Endodermal cell (in vitro differentiated cells): ENCODE measurements at regions not wholly inside any gene's neighbourhood (a gene's known extent, or its start where the extent isn't known, plus 50 kb on each side); places are given as distances from the start of the nearest gene placed in this dataset.

Source experiments
- DNase-seq: peaks from one replicate; pipeline ENCODE4 v3.0.0-alpha.2; 2017
- H3K27ac ChIP-seq: 2 replicates; pipeline ENCODE4 v1.5.1; 2013; ENCODE audit warnings: mild to moderate bottlenecking, low read depth, low read length, moderate library complexity
- H3K27me3 ChIP-seq: 2 replicates; pipeline ENCODE4 v1.6.1; 2013; ENCODE audit warnings: mild to moderate bottlenecking, low read length, moderate library complexity; ENCODE audit not compliant: insufficient read depth, control insufficient read depth, poor library complexity, severe bottlenecking
- H3K36me3 ChIP-seq: 2 replicates; pipeline ENCODE4 v1.7.0; 2013; ENCODE audit warnings: mild to moderate bottlenecking, low read length, moderate library complexity; ENCODE audit not compliant: control insufficient read depth, insufficient read depth
- H3K4me1 ChIP-seq: one replicate; pipeline ENCODE4 v1.7.0; 2013; ENCODE audit warnings: low read length; ENCODE audit not compliant: control insufficient read depth, insufficient read depth
- H3K4me3 ChIP-seq: 2 replicates; pipeline ENCODE4 v1.5.1; 2013; ENCODE audit warnings: mild to moderate bottlenecking, low read length, moderate library complexity
- H3K9ac ChIP-seq: 2 replicates; pipeline ENCODE4 v1.6.1; 2013; ENCODE audit warnings: mild to moderate bottlenecking, low read length, moderate library complexity; ENCODE audit not compliant: poor library complexity, severe bottlenecking; ENCODE audit errors: extremely low read depth
- H3K9me3 ChIP-seq: 2 replicates; pipeline ENCODE4 v1.6.1; 2013; ENCODE audit warnings: mild to moderate bottlenecking, low read length, moderate library complexity; ENCODE audit not compliant: control insufficient read depth
- H3K27ac Mint-ChIP-seq: 2 replicates; pipeline ENCODE4 v1.8.0; 2020; ENCODE audit warnings: mixed read lengths
- H3K27me3 Mint-ChIP-seq: 2 replicates; pipeline ENCODE4 v1.8.0; 2021; ENCODE audit warnings: mild to moderate bottlenecking, mixed read lengths; ENCODE audit not compliant: insufficient read depth
- H3K36me3 Mint-ChIP-seq: 2 replicates; pipeline ENCODE4 v1.8.0; 2020; ENCODE audit warnings: low read depth, mixed read lengths
- H3K4me1 Mint-ChIP-seq: 2 replicates; pipeline ENCODE4 v1.8.0; 2020; ENCODE audit warnings: mixed read lengths
- H3K4me3 Mint-ChIP-seq: 2 replicates; pipeline ENCODE4 v1.8.0; 2020; ENCODE audit warnings: mild to moderate bottlenecking, moderate library complexity, mixed read lengths
- H3K9me3 Mint-ChIP-seq: 2 replicates; pipeline ENCODE4 v1.8.0; 2020; ENCODE audit warnings: mild to moderate bottlenecking, mixed read lengths
- CTCF ChIP-seq: fragments of 200-600 bp; sonication (generic); conservative IDR thresholded peaks from 2 replicates; pipeline ENCODE4 v1.5.0; 2021; ENCODE audit warnings: antibody characterized with exemption, mild to moderate bottlenecking
- WGBS, 2 experiments: methylation state at CpG; one replicate each; pipeline versions ENCODE4 v1.1.5 to v1.1.7; 2013; ENCODE audit warnings: missing lambda C conversion rate in 2 of 2, mixed read lengths in 1 of 2; ENCODE audit not compliant: insufficient coverage in 1 of 2, insufficient read length in 1 of 2; 5-methylcytosine and 5-hydroxymethylcytosine counted together

- no peak overlapping the region for H3K9ac ChIP-seq
- Mint-ChIP-seq H3K36me3 (no peaks in the 10 kb centered on the region), H3K4me1 (peaks cover 8% of the 10 kb centered on the region), H3K4me3 (no peak overlapping the region), H3K9me3 (no peaks in the 10 kb centered on the region), H3K27ac (no peak overlapping the region), H3K27me3 (no peaks in the 10 kb centered on the region)
- no peak for TF ChIP-seq CTCF
- H3K27ac ChIP-seq, result no peak overlapping the region
- H3K4me3 ChIP-seq, result no peak overlapping the region
- H3K9me3 ChIP-seq, result no peaks in the 10 kb centered on the region
- 94% methylated on average over 6 of the region's 6 CpGs; no CpG with 5 or more reads in 1 of the 2 experiments for WGBS, 2 experiments
- no peak for DNase-seq
- peaks cover 15% of the 10 kb centered on the region for H3K27me3 ChIP-seq
- no peaks in the 10 kb centered on the region for H3K36me3 ChIP-seq
- no peaks in the 10 kb centered on the region for H3K4me1 ChIP-seq
These were observed 174.4 kb downstream of the SERPINI1 start for GRCh38 chr3:167909952-167910351.

GRCh38 chr3:167909504-167909896, 174.0 kb downstream of the SERPINI1 start:
- WGBS, 2 experiments, result 100% methylated on average over 1 of the region's 1 CpG; no CpG with 5 or more reads in 1 of the 2 experiments

GRCh38 chr3:167908746-167909503, 173.4 kb downstream of the SERPINI1 start:
- H3K4me1 Mint-ChIP-seq, result peaks cover 8% of the 10 kb centered on the region
- no peak overlapping the region for H3K27ac Mint-ChIP-seq
- no peak for DNase-seq

More at GRCh38 chr3:167909504-167909896, 174.0 kb downstream of the SERPINI1 start:
- no peak overlapping the region for H3K27ac ChIP-seq
- no peaks in the 10 kb centered on the region for H3K9me3 ChIP-seq
- no peak for DNase-seq
- H3K9ac ChIP-seq, result no peak overlapping the region
- H3K9me3 Mint-ChIP-seq, result no peaks in the 10 kb centered on the region
- H3K4me3 ChIP-seq, result no peak overlapping the region
- H3K27me3 Mint-ChIP-seq, result no peaks in the 10 kb centered on the region
- no peak for TF ChIP-seq CTCF
- no peaks in the 10 kb centered on the region for H3K36me3 ChIP-seq
- H3K27ac Mint-ChIP-seq, result no peak overlapping the region
- H3K4me3 Mint-ChIP-seq, result no peak overlapping the region
- no peaks in the 10 kb centered on the region for H3K4me1 ChIP-seq
- peaks cover 15% of the 10 kb centered on the region for H3K27me3 ChIP-seq
- peaks cover 8% of the 10 kb centered on the region for H3K4me1 Mint-ChIP-seq
- H3K36me3 Mint-ChIP-seq, result no peaks in the 10 kb centered on the region

More at GRCh38 chr3:167908746-167909503, 173.4 kb downstream of the SERPINI1 start:
- H3K9me3 ChIP-seq, result no peaks in the 10 kb centered on the region
- WGBS, 2 experiments, result 83 to 92% methylated on average over 3 to 5 of the region's 5 CpGs
- no peak overlapping the region for H3K4me3 ChIP-seq
- no peaks in the 10 kb centered on the region for H3K4me1 ChIP-seq
- Mint-ChIP-seq H3K4me3 (no peak overlapping the region), H3K36me3 (no peaks in the 10 kb centered on the region), H3K9me3 (no peaks in the 10 kb centered on the region), H3K27me3 (no peaks in the 10 kb centered on the region)
- H3K36me3 ChIP-seq, result no peaks in the 10 kb centered on the region
- peaks cover 15% of the 10 kb centered on the region for H3K27me3 ChIP-seq
- TF ChIP-seq CTCF, result no peak
- no peak overlapping the region for H3K9ac ChIP-seq
- H3K27ac ChIP-seq, result no peak overlapping the region
